SK-N-SH treated with all-trans-retinoic acid at 6 μM for 48 hours (cell line): ENCODE measurements at regions not wholly inside any gene's neighbourhood (a gene's known extent, or its start where the extent isn't known, plus 50 kb on each side); places are given as distances from the start of the nearest gene placed in this dataset.

Experiments
- ATAC-seq: fragments of 200-7000 bp; cut with Tn5 transposase; 3 replicates; pipeline ENCODE4 v1.9.1; 2020; ENCODE audit warnings: mild to moderate bottlenecking, moderate library complexity
- ARNTL ChIP-seq: fragments of 450-650 bp; formaldehyde crosslinking; IDR thresholded peaks from 2 replicates; pipeline ENCODE4 v1.5.0; 2020; ENCODE audit warnings: low read depth, mild to moderate bottlenecking, moderate library complexity, borderline replicate concordance
- CSDC2 ChIP-seq: fragments of 250-450 bp; sonication (Bioruptor Pico); IDR thresholded peaks from 2 replicates; pipeline ENCODE4 v1.5.0; 2020; ENCODE audit warnings: mild to moderate bottlenecking, moderate library complexity
- ESRRG ChIP-seq: fragments of 250-450 bp; sonication (Bioruptor Pico); IDR thresholded peaks from 2 replicates; pipeline ENCODE4 v1.6.1; 2021; ENCODE audit warnings: mild to moderate bottlenecking
- GLIS3 ChIP-seq: fragments of 250-450 bp; sonication (Bioruptor Pico); IDR thresholded peaks from 2 replicates; pipeline ENCODE4 v1.5.0; 2020; ENCODE audit warnings: mild to moderate bottlenecking, moderate library complexity
- ISL1 ChIP-seq: fragments of 250-450 bp; sonication (Bioruptor Pico); IDR thresholded peaks from 2 replicates; pipeline ENCODE4 v2.1.2; 2022; ENCODE audit warnings: mild to moderate bottlenecking, moderate library complexity
- OSR1 ChIP-seq: fragments of 250-450 bp; sonication (Bioruptor Pico); IDR thresholded peaks from 2 replicates; pipeline ENCODE4 v1.8.0; 2022; ENCODE audit warnings: moderate library complexity, mild to moderate bottlenecking, inconsistent platforms
- PPARA ChIP-seq: fragments of 250-450 bp; sonication (Bioruptor Pico); IDR thresholded peaks from 2 replicates; pipeline ENCODE4 v1.5.0; 2020; ENCODE audit warnings: mild to moderate bottlenecking, borderline replicate concordance
- RARB ChIP-seq: fragments of 250-450 bp; sonication (Bioruptor Pico); IDR thresholded peaks from 2 replicates; pipeline ENCODE4 v1.8.0; 2021; ENCODE audit warnings: mild to moderate bottlenecking, moderate library complexity
- SNAI2 ChIP-seq: fragments of 250-450 bp; sonication (Bioruptor Pico); IDR thresholded peaks from 2 replicates; pipeline ENCODE4 v1.5.0; 2020; ENCODE audit warnings: mild to moderate bottlenecking, moderate library complexity
- TCF4 ChIP-seq: fragments of 250-450 bp; sonication (Bioruptor Pico); IDR thresholded peaks from 2 replicates; pipeline ENCODE4 v1.8.0; 2021; ENCODE audit warnings: mild to moderate bottlenecking, moderate library complexity, borderline replicate concordance
- TOX ChIP-seq: fragments of 250-450 bp; sonication (Bioruptor Pico); IDR thresholded peaks from 2 replicates; pipeline ENCODE4 v1.8.0; 2021; ENCODE audit warnings: mild to moderate bottlenecking, moderate library complexity, borderline replicate concordance
- ZC3H10 ChIP-seq: fragments of 250-450 bp; sonication (Bioruptor Pico); IDR thresholded peaks from 2 replicates; pipeline ENCODE4 v1.5.1; 2021; ENCODE audit warnings: mild to moderate bottlenecking, moderate library complexity
- ZFP3 ChIP-seq: fragments of 250-450 bp; sonication (Bioruptor Pico); IDR thresholded peaks from 2 replicates; pipeline ENCODE4 v1.5.0; 2020; ENCODE audit warnings: mild to moderate bottlenecking, moderate library complexity
- ZFP30 ChIP-seq: fragments of 450-650 bp; formaldehyde crosslinking; IDR thresholded peaks from 2 replicates; pipeline ENCODE4 v1.5.0; 2022; ENCODE audit warnings: mild to moderate bottlenecking, moderate library complexity
- ZNF565 ChIP-seq: fragments of 450-650 bp; formaldehyde crosslinking; conservative IDR thresholded peaks from 2 replicates; pipeline ENCODE4 v1.5.0; 2020; ENCODE audit warnings: low read depth, mild to moderate bottlenecking, moderate library complexity
- ZNF70 ChIP-seq: fragments of 450-650 bp; formaldehyde crosslinking; IDR thresholded peaks from 2 replicates; pipeline ENCODE4 v1.5.0; 2020; ENCODE audit warnings: mild to moderate bottlenecking, moderate library complexity
- ZNF8 ChIP-seq: fragments of 450-650 bp; formaldehyde crosslinking; IDR thresholded peaks from 2 replicates; pipeline ENCODE4 v1.5.0; 2020; ENCODE audit warnings: mild to moderate bottlenecking, moderate library complexity
- TF ChIP-seq, protein P1 (sequence below): fragments of 250-450 bp; sonication (Bioruptor Pico); IDR thresholded peaks from 2 replicates; pipeline ENCODE4 v1.5.1; 2021; ENCODE audit warnings: mild to moderate bottlenecking, moderate library complexity
- TF ChIP-seq, protein P2 (sequence below): fragments of 250-450 bp; sonication (Bioruptor Pico); IDR thresholded peaks from 2 replicates; pipeline ENCODE4 v1.8.0; 2020; ENCODE audit warnings: mild to moderate bottlenecking, moderate library complexity, borderline replicate concordance
- TF ChIP-seq, protein P3 (sequence below): fragments of 250-450 bp; sonication (Bioruptor Pico); IDR thresholded peaks from 2 replicates; pipeline ENCODE4 v1.5.1; 2020; ENCODE audit warnings: low read depth, mild to moderate bottlenecking, moderate library complexity
- TF ChIP-seq, protein P4 (sequence below): fragments of 250-450 bp; sonication (Bioruptor Pico); IDR thresholded peaks from 2 replicates; pipeline ENCODE4 v1.5.0; 2020; ENCODE audit warnings: mild to moderate bottlenecking, moderate library complexity
- TF ChIP-seq, protein P5 (sequence below): fragments of 250-450 bp; sonication (Bioruptor Pico); IDR thresholded peaks from 2 replicates; pipeline ENCODE4 v1.8.0; 2021; ENCODE audit warnings: low read depth, mild to moderate bottlenecking, moderate library complexity, borderline replicate concordance

DNA sequence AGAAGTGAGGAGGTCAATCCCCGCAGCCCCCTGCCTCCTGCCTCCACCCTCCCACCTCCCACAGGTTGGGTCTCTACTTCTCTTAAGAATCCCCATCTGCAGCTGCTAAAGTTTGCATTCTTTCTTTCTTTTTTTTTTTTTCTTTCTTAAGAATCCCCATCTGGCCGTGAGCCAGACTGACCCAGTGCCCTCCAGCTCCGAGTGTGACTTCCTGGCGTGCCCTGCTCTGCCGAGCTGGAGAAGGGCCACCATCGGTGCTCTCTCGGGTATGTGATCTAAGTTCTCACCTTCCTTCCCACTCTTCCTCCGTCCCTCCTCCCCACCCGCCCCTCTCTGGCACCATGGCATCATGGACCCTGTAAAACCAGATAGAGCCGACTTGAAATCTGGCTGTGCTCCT is 66.7 kb upstream of the LMO1 start:
- TF ChIP-seq GLIS3 (CRISPR knock-in tag) = no peak
- TF ChIP-seq, all 23 proteins: peak for 0
- no peak for ATAC-seq

DNA sequence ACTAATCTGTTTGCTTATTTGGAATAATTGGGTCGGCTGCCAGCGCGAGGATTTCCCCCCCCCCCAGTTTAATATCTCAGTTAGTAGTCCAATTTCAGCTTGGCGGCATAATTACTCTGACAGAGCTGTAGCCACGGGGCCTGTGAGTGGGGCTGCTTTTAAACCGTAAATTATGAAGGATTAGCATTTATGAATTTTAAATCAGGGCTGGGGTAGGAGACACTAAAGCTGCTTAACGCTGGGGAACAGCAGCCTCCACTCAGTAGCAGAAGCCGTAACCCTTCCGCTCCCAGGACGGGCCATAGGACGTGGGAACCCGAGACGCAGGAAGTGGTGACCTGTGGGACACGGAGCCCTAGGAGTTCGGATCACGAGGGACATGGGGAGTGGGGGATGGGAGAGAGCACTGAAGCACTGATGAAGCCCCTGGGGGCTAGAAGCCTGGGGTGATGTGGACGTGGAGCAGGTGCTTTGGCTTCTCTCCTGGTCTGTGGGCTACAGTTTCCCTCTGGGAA is 66.2 kb upstream of the LMO1 start:
- no peak for ATAC-seq
- TF ChIP-seq, protein P1, sequence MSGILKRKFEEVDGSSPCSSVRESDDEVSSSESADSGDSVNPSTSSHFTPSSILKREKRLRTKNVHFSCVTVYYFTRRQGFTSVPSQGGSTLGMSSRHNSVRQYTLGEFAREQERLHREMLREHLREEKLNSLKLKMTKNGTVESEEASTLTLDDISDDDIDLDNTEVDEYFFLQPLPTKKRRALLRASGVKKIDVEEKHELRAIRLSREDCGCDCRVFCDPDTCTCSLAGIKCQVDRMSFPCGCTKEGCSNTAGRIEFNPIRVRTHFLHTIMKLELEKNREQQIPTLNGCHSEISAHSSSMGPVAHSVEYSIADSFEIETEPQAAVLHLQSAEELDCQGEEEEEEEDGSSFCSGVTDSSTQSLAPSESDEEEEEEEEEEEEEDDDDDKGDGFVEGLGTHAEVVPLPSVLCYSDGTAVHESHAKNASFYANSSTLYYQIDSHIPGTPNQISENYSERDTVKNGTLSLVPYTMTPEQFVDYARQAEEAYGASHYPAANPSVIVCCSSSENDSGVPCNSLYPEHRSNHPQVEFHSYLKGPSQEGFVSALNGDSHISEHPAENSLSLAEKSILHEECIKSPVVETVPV (CRISPR knock-in tag) = no peak
- TF ChIP-seq ESRRG (CRISPR knock-in tag) = no peak
- TF ChIP-seq PPARA = no peak
- TF ChIP-seq TCF4 (CRISPR knock-in tag) = no peak
- TF ChIP-seq, protein P2, sequence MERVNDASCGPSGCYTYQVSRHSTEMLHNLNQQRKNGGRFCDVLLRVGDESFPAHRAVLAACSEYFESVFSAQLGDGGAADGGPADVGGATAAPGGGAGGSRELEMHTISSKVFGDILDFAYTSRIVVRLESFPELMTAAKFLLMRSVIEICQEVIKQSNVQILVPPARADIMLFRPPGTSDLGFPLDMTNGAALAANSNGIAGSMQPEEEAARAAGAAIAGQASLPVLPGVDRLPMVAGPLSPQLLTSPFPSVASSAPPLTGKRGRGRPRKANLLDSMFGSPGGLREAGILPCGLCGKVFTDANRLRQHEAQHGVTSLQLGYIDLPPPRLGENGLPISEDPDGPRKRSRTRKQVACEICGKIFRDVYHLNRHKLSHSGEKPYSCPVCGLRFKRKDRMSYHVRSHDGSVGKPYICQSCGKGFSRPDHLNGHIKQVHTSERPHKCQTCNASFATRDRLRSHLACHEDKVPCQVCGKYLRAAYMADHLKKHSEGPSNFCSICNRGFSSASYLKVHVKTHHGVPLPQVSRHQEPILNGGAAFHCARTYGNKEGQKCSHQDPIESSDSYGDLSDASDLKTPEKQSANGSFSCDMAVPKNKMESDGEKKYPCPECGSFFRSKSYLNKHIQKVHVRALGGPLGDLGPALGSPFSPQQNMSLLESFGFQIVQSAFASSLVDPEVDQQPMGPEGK (CRISPR knock-in tag) = no peak
- TF ChIP-seq RARB (CRISPR knock-in tag) = no peak
- TF ChIP-seq ZFP30 (CRISPR knock-in tag) = no peak
- TF ChIP-seq SNAI2 (CRISPR knock-in tag) = no peak
- TF ChIP-seq ZC3H10 (CRISPR knock-in tag) = no peak
- TF ChIP-seq, protein P3, sequence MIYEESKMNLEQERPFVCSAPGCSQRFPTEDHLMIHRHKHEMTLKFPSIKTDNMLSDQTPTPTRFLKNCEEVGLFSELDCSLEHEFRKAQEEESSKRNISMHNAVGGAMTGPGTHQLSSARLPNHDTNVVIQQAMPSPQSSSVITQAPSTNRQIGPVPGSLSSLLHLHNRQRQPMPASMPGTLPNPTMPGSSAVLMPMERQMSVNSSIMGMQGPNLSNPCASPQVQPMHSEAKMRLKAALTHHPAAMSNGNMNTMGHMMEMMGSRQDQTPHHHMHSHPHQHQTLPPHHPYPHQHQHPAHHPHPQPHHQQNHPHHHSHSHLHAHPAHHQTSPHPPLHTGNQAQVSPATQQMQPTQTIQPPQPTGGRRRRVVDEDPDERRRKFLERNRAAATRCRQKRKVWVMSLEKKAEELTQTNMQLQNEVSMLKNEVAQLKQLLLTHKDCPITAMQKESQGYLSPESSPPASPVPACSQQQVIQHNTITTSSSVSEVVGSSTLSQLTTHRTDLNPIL (CRISPR knock-in tag) = no peak
- TF ChIP-seq ARNTL (CRISPR knock-in tag) = no peak
- no peak for TF ChIP-seq CSDC2 (CRISPR knock-in tag)
- no peak for TF ChIP-seq ZNF8
- TF ChIP-seq OSR1 (CRISPR knock-in tag) = no peak
- TF ChIP-seq ZFP3 (CRISPR knock-in tag) = no peak
- TF ChIP-seq, protein P4, sequence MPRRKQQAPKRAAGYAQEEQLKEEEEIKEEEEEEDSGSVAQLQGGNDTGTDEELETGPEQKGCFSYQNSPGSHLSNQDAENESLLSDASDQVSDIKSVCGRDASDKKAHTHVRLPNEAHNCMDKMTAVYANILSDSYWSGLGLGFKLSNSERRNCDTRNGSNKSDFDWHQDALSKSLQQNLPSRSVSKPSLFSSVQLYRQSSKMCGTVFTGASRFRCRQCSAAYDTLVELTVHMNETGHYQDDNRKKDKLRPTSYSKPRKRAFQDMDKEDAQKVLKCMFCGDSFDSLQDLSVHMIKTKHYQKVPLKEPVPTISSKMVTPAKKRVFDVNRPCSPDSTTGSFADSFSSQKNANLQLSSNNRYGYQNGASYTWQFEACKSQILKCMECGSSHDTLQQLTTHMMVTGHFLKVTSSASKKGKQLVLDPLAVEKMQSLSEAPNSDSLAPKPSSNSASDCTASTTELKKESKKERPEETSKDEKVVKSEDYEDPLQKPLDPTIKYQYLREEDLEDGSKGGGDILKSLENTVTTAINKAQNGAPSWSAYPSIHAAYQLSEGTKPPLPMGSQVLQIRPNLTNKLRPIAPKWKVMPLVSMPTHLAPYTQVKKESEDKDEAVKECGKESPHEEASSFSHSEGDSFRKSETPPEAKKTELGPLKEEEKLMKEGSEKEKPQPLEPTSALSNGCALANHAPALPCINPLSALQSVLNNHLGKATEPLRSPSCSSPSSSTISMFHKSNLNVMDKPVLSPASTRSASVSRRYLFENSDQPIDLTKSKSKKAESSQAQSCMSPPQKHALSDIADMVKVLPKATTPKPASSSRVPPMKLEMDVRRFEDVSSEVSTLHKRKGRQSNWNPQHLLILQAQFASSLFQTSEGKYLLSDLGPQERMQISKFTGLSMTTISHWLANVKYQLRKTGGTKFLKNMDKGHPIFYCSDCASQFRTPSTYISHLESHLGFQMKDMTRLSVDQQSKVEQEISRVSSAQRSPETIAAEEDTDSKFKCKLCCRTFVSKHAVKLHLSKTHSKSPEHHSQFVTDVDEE (CRISPR knock-in tag) = no peak
- no peak for TF ChIP-seq TOX (CRISPR knock-in tag)
- TF ChIP-seq, protein P5, sequence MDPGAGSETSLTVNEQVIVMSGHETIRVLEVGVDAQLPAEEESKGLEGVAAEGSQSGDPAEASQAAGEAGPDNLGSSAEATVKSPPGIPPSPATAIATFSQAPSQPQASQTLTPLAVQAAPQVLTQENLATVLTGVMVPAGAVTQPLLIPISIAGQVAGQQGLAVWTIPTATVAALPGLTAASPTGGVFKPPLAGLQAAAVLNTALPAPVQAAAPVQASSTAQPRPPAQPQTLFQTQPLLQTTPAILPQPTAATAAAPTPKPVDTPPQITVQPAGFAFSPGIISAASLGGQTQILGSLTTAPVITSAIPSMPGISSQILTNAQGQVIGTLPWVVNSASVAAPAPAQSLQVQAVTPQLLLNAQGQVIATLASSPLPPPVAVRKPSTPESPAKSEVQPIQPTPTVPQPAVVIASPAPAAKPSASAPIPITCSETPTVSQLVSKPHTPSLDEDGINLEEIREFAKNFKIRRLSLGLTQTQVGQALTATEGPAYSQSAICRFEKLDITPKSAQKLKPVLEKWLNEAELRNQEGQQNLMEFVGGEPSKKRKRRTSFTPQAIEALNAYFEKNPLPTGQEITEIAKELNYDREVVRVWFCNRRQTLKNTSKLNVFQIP (CRISPR knock-in tag) = no peak

DNA sequence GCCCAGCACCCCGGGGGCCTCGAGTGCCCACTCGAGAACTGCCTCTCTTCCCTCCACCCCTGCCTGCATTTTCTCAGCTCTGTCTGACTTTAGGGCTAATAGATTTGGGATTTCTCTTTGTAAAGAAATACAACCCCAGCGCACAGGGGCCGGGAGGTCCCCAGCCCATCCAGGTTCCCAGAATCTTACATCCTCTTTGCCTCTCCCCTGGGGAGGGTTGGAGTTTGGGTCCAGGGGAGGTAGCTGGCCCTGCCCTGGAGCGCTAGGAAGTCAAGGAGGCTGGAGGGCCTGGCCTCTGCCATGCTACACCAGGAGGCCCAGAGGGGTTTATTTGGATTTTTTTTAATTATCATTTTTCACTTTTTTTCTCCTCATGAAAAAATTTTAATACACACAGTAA is 65.7 kb upstream of the LMO1 start:
- TF ChIP-seq RARB (CRISPR knock-in tag) = no peak
- no peak for TF ChIP-seq ZC3H10 (CRISPR knock-in tag)
- no peak for TF ChIP-seq ZFP3 (CRISPR knock-in tag)
- no peak for TF ChIP-seq ZNF70
- TF ChIP-seq ZNF565 (CRISPR knock-in tag) = no peak
- no peak for TF ChIP-seq ESRRG (CRISPR knock-in tag)
- TF ChIP-seq ISL1 = no peak
- TF ChIP-seq GLIS3 (CRISPR knock-in tag) = no peak
- TF ChIP-seq, protein P5 (CRISPR knock-in tag) = no peak
- no peak for TF ChIP-seq ZNF8
- TF ChIP-seq, protein P3 (CRISPR knock-in tag) = no peak
- no peak for TF ChIP-seq TOX (CRISPR knock-in tag)
- no peak for ATAC-seq
